SK-N-MC (cell line): ENCODE measurements at regions not wholly inside any gene's neighbourhood (a gene's known extent, or its start where the extent isn't known, plus 50 kb on each side); places are given as distances from the start of the nearest gene placed in this dataset.

Experiments
- DNase-seq: peaks from one replicate; pipeline ENCODE4 v3.0.0-alpha.2; 2011; ENCODE audit warnings: low read depth, low spot score
- H3K27ac ChIP-seq: fragments of 200-600 bp; sonication (generic); 2 replicates; pipeline ENCODE4 v1.5.1; 2016; ENCODE audit warnings: mixed run types
- H3K36me3 ChIP-seq: fragments of 200-600 bp; sonication (generic); 2 replicates; pipeline ENCODE4 v1.6.1; 2017; ENCODE audit warnings: antibody characterized with exemption, low read length, mixed read lengths; ENCODE audit not compliant: insufficient read depth
- H3K4me3 ChIP-seq: fragments of 200-600 bp; sonication (generic); 2 replicates; pipeline ENCODE4 v1.5.1; 2016
- H3K9ac ChIP-seq: fragments of 200-600 bp; sonication (generic); 2 replicates; pipeline ENCODE4 v1.8.0; 2017; ENCODE audit warnings: mixed run types, mixed read lengths; ENCODE audit not compliant: insufficient read length
- H3K9me3 ChIP-seq: fragments of 200-600 bp; sonication (generic); 2 replicates; pipeline ENCODE4 v1.6.1; 2017; ENCODE audit warnings: low read depth, mild to moderate bottlenecking, antibody characterized with exemption, low read length, moderate library complexity, mixed read lengths
- EZH2 ChIP-seq: fragments of 200-600 bp; sonication (generic); IDR thresholded peaks from one replicate; pipeline ENCODE4 v1.6.1; 2017; ENCODE audit warnings: antibody characterized with exemption
- FOXP2 ChIP-seq: optimal IDR thresholded peaks from 2 replicates; pipeline ENCODE3; 2011; ENCODE audit warnings: mild to moderate bottlenecking, moderate library complexity; ENCODE audit not compliant: insufficient read depth; ENCODE audit errors: extremely low read length, control extremely low read depth
- POLR2AphosphoS5 ChIP-seq: IDR thresholded peaks from 2 replicates; pipeline ENCODE4 v1.6.1; 2012; ENCODE audit warnings: mild to moderate bottlenecking, low read depth, low read length, borderline replicate concordance

DNA sequence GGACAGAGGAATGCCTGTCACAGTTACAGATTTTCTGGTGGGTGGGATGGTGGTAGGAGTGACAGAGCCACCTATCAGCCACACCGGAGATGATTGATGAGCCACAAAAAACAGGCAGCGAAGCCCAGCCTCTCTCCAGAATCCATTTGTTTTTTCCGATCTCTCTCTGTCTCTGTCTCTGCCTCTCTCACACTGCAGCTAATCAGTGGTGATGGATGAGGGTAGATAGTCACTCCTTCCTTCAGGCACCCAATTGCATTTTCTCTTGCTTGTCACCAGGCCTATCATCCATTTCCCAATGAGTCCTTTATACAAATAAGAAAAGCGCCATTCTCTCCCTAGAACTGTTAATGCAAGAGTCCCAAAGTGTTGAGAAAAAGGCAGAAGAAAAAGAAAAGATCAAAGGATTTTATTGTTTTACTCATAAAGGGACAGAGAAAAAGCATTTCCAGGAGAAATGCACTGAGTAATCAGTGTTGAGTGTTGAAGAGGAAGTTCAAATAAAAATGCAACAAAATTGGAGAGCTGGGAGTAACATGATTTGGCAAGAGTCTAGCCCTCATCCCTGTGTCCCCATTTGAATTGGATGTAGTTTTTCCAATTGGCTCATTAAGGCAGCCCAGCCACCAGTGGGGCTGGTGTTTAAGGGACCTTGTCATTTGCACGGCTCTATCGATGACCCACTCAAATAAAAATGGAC, 1089.3 kb downstream of the TUSC7 start:
- Histone ChIP-seq H3K36me3 (no peaks in the 10 kb centered on the region), H3K9ac (no peak overlapping the region), H3K9me3 (no peaks in the 10 kb centered on the region), H3K27ac (no peak overlapping the region), H3K4me3 (no peak overlapping the region)
- DNase-seq: no peak
- no peak for TF ChIP-seq FOXP2
- TF ChIP-seq POLR2AphosphoS5: no peak
- no peak for TF ChIP-seq EZH2

DNA sequence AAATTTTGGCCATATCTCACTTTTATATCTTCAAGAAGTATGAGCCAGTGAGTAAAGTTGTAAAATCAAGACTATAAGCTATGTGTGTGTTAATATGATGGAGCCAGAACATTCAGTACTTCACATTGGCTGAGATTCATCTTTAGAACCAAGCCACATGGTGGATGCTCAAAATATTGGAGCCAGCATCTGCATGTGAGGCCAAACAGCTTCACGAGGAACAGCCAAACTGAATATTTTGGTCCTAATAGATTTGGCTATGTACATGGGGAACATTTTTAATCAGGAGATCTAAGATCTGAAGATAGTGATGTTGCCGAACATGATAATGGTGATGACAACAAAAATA, 1089.8 kb downstream of the TUSC7 start:
- no peak for DNase-seq
- H3K27ac ChIP-seq: no peak overlapping the region
- H3K4me3 ChIP-seq: no peak overlapping the region
- no peaks in the 10 kb centered on the region for H3K9me3 ChIP-seq
- no peak overlapping the region for H3K9ac ChIP-seq
- no peak for TF ChIP-seq FOXP2
- no peak for TF ChIP-seq POLR2AphosphoS5
- no peak for TF ChIP-seq EZH2
- no peaks in the 10 kb centered on the region for H3K36me3 ChIP-seq

- Histone ChIP-seq H3K36me3 (no peaks in the 10 kb centered on the region), H3K4me3 (no peak overlapping the region), H3K9ac (no peak overlapping the region), H3K9me3 (no peaks in the 10 kb centered on the region), H3K27ac (no peak overlapping the region)
- no peak for DNase-seq
- TF ChIP-seq FOXP2 (no peak), POLR2AphosphoS5 (no peak)
These were observed 1092.3 kb downstream of the TUSC7 start for GRCh38 chr3:117801912-117802239.

DNA sequence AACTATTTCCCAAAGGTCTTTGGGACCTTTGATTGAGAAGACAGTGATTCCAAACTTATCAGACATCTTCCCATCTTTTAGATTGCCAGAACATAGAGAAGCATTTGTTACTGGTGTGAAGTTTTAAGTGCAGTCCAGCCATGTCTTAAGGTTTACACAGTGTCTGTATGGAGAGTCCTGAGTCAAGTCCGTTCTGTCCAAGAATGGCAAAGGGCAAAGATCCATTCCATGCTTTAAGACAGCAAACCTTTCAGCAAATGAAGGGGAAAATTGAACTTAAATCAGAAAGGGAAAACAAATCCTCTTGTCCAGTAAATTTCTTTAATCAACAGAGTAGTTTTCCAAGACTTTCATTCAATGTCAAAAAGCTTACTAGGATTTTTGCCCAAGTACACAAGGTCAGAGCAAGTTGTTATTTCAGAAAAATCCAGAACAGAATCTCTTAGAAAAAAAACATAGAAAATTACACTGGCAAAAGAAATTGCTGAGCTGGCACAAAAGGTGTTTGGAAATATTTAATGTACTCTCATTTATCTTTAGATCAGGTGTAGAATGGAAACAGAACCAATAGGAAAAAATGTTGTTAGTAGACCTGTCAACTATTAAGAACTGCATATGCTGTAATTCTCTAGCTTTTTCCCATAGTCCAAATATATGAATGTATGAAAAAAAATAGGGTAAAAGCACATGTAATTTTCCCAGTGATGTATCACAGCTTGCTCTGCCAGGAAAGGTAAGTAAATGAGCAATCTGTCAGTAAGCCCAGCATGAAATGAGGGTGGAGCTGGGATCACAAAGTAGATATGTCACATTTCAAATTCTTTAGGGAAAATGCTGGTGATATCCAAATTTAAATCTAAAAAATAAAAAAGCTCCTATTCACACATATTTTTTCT, 1099.9 kb downstream of the TUSC7 start:
- no peaks in the 10 kb centered on the region for H3K36me3 ChIP-seq
- H3K9me3 ChIP-seq: no peaks in the 10 kb centered on the region
- no peak for DNase-seq
- TF ChIP-seq EZH2 (no peak), POLR2AphosphoS5 (no peak), FOXP2 (no peak)
- H3K4me3 ChIP-seq: no peak overlapping the region
- no peak overlapping the region for H3K9ac ChIP-seq
- no peak overlapping the region for H3K27ac ChIP-seq

- no peak for DNase-seq
- Histone ChIP-seq H3K9me3 (no peaks in the 10 kb centered on the region), H3K27ac (no peak overlapping the region), H3K4me3 (no peak overlapping the region), H3K9ac (no peak overlapping the region), H3K36me3 (no peaks in the 10 kb centered on the region)
- no peak for TF ChIP-seq EZH2
- no peak for TF ChIP-seq FOXP2
- no peak for TF ChIP-seq POLR2AphosphoS5
These were observed 1102.2 kb downstream of the TUSC7 start for GRCh38 chr3:117811786-117812185.

GRCh38 chr3:117814975-117815374, 1105.4 kb downstream of the TUSC7 start:
- TF ChIP-seq EZH2 (no peak), FOXP2 (no peak), POLR2AphosphoS5 (no peak)
- Histone ChIP-seq H3K9ac (no peak overlapping the region), H3K4me3 (no peak overlapping the region), H3K9me3 (no peaks in the 10 kb centered on the region), H3K27ac (no peak overlapping the region), H3K36me3 (no peaks in the 10 kb centered on the region)
- DNase-seq: no peak

DNA sequence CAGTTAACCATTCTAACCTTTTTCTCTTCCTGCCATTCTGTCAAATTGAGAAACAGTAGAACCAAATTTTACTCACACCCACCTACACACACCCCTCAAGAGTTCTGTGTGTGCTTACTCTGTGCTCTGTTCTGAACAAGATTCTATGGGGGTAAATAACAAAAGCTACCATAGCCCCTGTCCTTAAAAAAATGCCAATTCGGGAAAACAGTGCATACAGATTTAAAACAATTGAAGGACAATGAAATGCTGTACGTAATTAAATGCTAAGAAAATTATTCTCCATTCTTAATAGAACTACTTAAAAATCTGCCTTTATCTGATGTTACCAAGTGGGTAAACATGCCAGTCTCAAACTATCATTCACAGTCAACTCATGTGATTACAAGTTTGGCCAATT, 1107.5 kb downstream of the TUSC7 start:
- TF ChIP-seq POLR2AphosphoS5: no peak
- TF ChIP-seq FOXP2: no peak
- no peak for TF ChIP-seq EZH2
- H3K4me3 ChIP-seq: no peak overlapping the region
- DNase-seq: no peak
- H3K9ac ChIP-seq: no peak overlapping the region
- H3K27ac ChIP-seq: no peak overlapping the region
- H3K9me3 ChIP-seq: no peaks in the 10 kb centered on the region
- no peaks in the 10 kb centered on the region for H3K36me3 ChIP-seq

GRCh38 chr3:117818592-117818991, 1109.0 kb downstream of the TUSC7 start:
- no peaks in the 10 kb centered on the region for H3K9me3 ChIP-seq
- H3K4me3 ChIP-seq: no peak overlapping the region
- no peak for DNase-seq
- TF ChIP-seq EZH2 (no peak), FOXP2 (no peak), POLR2AphosphoS5 (no peak)
- no peak overlapping the region for H3K9ac ChIP-seq
- no peaks in the 10 kb centered on the region for H3K36me3 ChIP-seq
- H3K27ac ChIP-seq: no peak overlapping the region
